HCT116 (cell line): ENCODE measurements at regions not wholly inside any gene's neighbourhood (a gene's known extent, or its start where the extent isn't known, plus 50 kb on each side); places are given as distances from the start of the nearest gene placed in this dataset.

Source experiments
- CEBPB ChIP-seq: IDR thresholded peaks from 2 replicates; pipeline ENCODE4 v1.6.1; 2012; ENCODE audit warnings: low read depth
- CTCF ChIP-seq, 3 experiments: fragments of 200-600 bp in 1 of 3; sonication (generic) in 1 of 3; IDR thresholded peaks in 2 of 3; conservative IDR thresholded peaks in 1 of 3; 2 replicates each; pipeline ENCODE4 v1.5.1; 2012 to 2017; ENCODE audit warnings: low read depth in 2 of 3, low read length in 2 of 3, antibody characterized with exemption in 1 of 3, borderline replicate concordance in 1 of 3, control low read depth in 1 of 3, mild to moderate bottlenecking in 1 of 3, mixed read lengths in 1 of 3, mixed run types in 1 of 3, moderate library complexity in 1 of 3; ENCODE audit not compliant: insufficient read depth in 1 of 3
- ELF1 ChIP-seq: IDR thresholded peaks from 2 replicates; pipeline ENCODE4 v1.6.1; 2012; ENCODE audit warnings: low read depth, borderline replicate concordance
- EZH2 ChIP-seq: fragments of 200-600 bp; sonication (generic); IDR thresholded peaks from 2 replicates; pipeline ENCODE4 v1.6.1; 2017; ENCODE audit warnings: antibody characterized with exemption, mixed run types
- FOSL1 ChIP-seq: IDR thresholded peaks from 2 replicates; pipeline ENCODE4 v1.6.1; 2012; ENCODE audit warnings: low read depth
- JUND ChIP-seq: IDR thresholded peaks from 2 replicates; pipeline ENCODE4 v1.6.1; 2012
- POLR2A ChIP-seq: IDR thresholded peaks from 2 replicates; pipeline ENCODE4 v1.7.0; 2011; ENCODE audit warnings: borderline replicate concordance; ENCODE audit not compliant: insufficient read depth, insufficient read length; ENCODE audit errors: extremely low read depth
- POLR2AphosphoS5 ChIP-seq: IDR thresholded peaks from 2 replicates; pipeline ENCODE4 v1.6.1; 2011; ENCODE audit warnings: mild to moderate bottlenecking, low read depth, low read length, moderate library complexity
- SRF ChIP-seq: IDR thresholded peaks from 2 replicates; pipeline ENCODE4 v1.6.1; 2012; ENCODE audit warnings: low read depth
- TCF7L2 ChIP-seq: IDR thresholded peaks from 2 replicates; pipeline ENCODE4 v1.7.0; 2011; ENCODE audit warnings: borderline replicate concordance, inconsistent platforms; ENCODE audit not compliant: insufficient read depth, insufficient read length; ENCODE audit errors: extremely low read depth
- TF ChIP-seq, protein P1 (sequence below): IDR thresholded peaks from 2 replicates; pipeline ENCODE4 v1.6.1; 2011; ENCODE audit warnings: mild to moderate bottlenecking, low read length, moderate library complexity; ENCODE audit not compliant: insufficient replicate concordance; ENCODE audit errors: extremely low read depth

GRCh38 chr2:120679526-120679925 lies 56.1 kb upstream of the GLI2 start:
- TF ChIP-seq POLR2AphosphoS5 (no peak), ELF1 (no peak), POLR2A (no peak), CTCF (IDR thresholded peaks at IDR 0.05 in 2 of 3, conservative IDR thresholded peaks at IDR 0.05 in 1 of 3; ENCODE audit: borderline replicate concordance in 1 of 3, insufficient read depth in 1 of 3, low read depth in 2 of 3, low read length in 2 of 3) (no peak), TCF7L2 (no peak), EZH2 (no peak), JUND (no peak), FOSL1 (no peak), CEBPB (no peak), SRF (no peak)
- TF ChIP-seq, protein P1, sequence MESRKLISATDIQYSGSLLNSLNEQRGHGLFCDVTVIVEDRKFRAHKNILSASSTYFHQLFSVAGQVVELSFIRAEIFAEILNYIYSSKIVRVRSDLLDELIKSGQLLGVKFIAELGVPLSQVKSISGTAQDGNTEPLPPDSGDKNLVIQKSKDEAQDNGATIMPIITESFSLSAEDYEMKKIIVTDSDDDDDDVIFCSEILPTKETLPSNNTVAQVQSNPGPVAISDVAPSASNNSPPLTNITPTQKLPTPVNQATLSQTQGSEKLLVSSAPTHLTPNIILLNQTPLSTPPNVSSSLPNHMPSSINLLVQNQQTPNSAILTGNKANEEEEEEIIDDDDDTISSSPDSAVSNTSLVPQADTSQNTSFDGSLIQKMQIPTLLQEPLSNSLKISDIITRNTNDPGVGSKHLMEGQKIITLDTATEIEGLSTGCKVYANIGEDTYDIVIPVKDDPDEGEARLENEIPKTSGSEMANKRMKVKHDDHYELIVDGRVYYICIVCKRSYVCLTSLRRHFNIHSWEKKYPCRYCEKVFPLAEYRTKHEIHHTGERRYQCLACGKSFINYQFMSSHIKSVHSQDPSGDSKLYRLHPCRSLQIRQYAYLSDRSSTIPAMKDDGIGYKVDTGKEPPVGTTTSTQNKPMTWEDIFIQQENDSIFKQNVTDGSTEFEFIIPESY, result no peak
